ENCODE measurements at regions not wholly inside any gene's neighbourhood (a gene's known extent, or its start where the extent isn't known, plus 50 kb on each side); places are given as distances from the start of the nearest gene placed in this dataset.

- no CpG with 5 or more reads among the region's 1 CpG for WGBS, 2 experiments (ENCODE audit: extremely low coverage in 2 of 2, insufficient read length in 1 of 2)
- no peak overlapping the region for H2AFZ ChIP-seq (replicated peaks; ENCODE audit: low read length, poor library complexity)
- intact Hi-C loops (cut with micrococcal nuclease) (no loop called here), in situ Hi-C loops (cut with MboI; ENCODE audit: low sequenced_read_pairs) (no loop called here), dilution Hi-C loops (cut with HindIII; ENCODE audit: low sequenced_read_pairs, unreplicated experiment) (no loop called here)
- DNase-seq (no peak), ATAC-seq (ENCODE audit: low read depth) (no peak)
- H2BK15ac ChIP-seq (ENCODE audit: low read depth, low read length): no peak overlapping the region
- no peaks in the 10 kb centered on the region for H3K36me3 ChIP-seq (ENCODE audit: control insufficient read depth, insufficient read depth, low read length)
- no peak overlapping the region for H3K4ac ChIP-seq (ENCODE audit: low read depth, low read length)
- no peak overlapping the region for H4K8ac ChIP-seq (ENCODE audit: low read depth in 2 of 2, low read length in 2 of 2)
- no peak overlapping the region for H3K27ac ChIP-seq (ENCODE audit: insufficient read depth, low read length)
- no TSS peak for BruUV-seq (replicated peaks)
- no peak overlapping the region for H3K4me3 ChIP-seq (ENCODE audit: insufficient read depth, low read depth, low read length)
- no peak overlapping the region for H3K9ac ChIP-seq (ENCODE audit: low read depth, low read length)
- POLR2A ChIA-PET (ENCODE audit: unreplicated experiment): no interaction called here
- no peaks in the 10 kb centered on the region for H4K20me1 ChIP-seq (ENCODE audit: insufficient read depth, low read length)
- no peak overlapping the region for H4K5ac ChIP-seq (ENCODE audit: low read depth, low read length)
- H4K91ac ChIP-seq (ENCODE audit: insufficient read depth, low read depth, low read length): no peak overlapping the region
- H2BK5ac ChIP-seq (ENCODE audit: low read depth, low read length, poor library complexity, severe bottlenecking): no peak overlapping the region
- no peaks in the 10 kb centered on the region for H3K9me1 ChIP-seq (ENCODE audit: insufficient read depth, low read length)
- H2BK120ac ChIP-seq (ENCODE audit: low read depth, low read length): no peak overlapping the region
- no peak overlapping the region for H3K23ac ChIP-seq (ENCODE audit: low read depth, low read length)
- H2AK5ac ChIP-seq (ENCODE audit: low read depth, low read length): no peak overlapping the region
- no peak overlapping the region for H2AK9ac ChIP-seq (replicated peaks; ENCODE audit: low read depth, low read length, poor library complexity)
- TF ChIP-seq ELK1 (IDR thresholded peaks at IDR 0.05; ENCODE audit: borderline replicate concordance, low read depth, low read length) (no peak), CEBPB (IDR thresholded peaks at IDR 0.05; ENCODE audit: low read depth, low read length) (0 out of 2 replicates have a peak, but pooled peaks have one; percentile 31)
- H3K18ac ChIP-seq (ENCODE audit: low read depth, low read length): no peak overlapping the region
- H3K79me1 ChIP-seq (ENCODE audit: low read depth in 1 of 2, low read length in 2 of 2): no peaks in the 10 kb centered on the region
- H3K9me3 ChIP-seq (ENCODE audit: control insufficient read depth, insufficient read depth, low read length): no peaks in the 10 kb centered on the region
- no peak overlapping the region for H3K4me2 ChIP-seq (ENCODE audit: low read depth, low read length)
- H3K56ac ChIP-seq (ENCODE audit: extremely low read depth, insufficient read depth, low read length): no peak overlapping the region
- H3K27me3 ChIP-seq (ENCODE audit: control insufficient read depth, insufficient read depth, low read length): no peaks in the 10 kb centered on the region
- no peak overlapping the region for H2BK20ac ChIP-seq (ENCODE audit: low read depth, low read length)
- CTCF ChIA-PET: no interaction called here
- no peak overlapping the region for H3K14ac ChIP-seq (replicated peaks; ENCODE audit: low read depth, low read length)
- no peaks in the 10 kb centered on the region for H3K4me1 ChIP-seq (ENCODE audit: control insufficient read depth, insufficient read depth, low read length)
These were observed 1319.3 kb upstream of the C9orf72 start for GRCh38 chr9:28892538-28892937.
